UCSD-AML1 (cell line): ENCODE measurements at regions not wholly inside any gene's neighbourhood (a gene's known extent, or its start where the extent isn't known, plus 50 kb on each side); places are given as distances from the start of the nearest gene placed in this dataset.

Source experiments
- DNase-seq: peaks from one replicate; lab custom pipeline; 2025; ENCODE audit not compliant: unreplicated experiment; lab: John Stamatoyannopoulos, UW

- DNase-seq, result no peak
Observed at GRCh38 chr11:27907091-27907490, 200.9 kb downstream of the KIF18A start.

- DNase-seq, result no peak
Observed at GRCh38 chr11:27904358-27905055, 203.4 kb downstream of the KIF18A start.

DNA sequence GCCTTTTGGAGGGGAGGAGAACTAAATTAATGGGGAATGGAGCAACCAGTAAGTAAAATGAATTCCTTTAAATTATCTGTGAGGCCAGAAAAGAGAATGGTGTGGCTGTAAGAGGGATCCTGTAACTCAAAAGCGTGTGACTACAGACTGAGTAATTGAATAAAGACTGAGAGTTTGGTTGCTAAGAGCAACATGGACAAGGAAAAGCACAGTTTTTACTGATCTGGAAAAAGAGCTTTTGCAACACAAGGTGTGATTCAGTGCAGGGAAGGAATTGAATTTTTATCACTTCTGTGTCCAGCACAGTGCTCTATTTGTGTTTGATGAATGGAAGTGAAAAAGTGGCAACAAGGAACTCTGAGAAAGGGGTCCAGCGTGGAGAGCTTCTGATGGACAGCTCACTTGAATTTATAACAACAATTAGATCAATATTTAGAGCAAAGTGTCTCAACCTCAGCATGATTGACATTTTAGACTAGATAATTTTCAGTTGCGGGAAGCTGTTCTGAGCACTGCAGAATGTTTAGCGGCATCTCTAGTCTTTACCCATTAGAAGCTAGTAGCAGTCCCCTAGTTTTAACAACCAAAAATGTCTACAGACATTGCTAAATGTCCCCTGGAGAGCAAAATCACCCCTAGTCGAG is 202.8 kb upstream of the BDNF start:
- no peak for DNase-seq

DNA sequence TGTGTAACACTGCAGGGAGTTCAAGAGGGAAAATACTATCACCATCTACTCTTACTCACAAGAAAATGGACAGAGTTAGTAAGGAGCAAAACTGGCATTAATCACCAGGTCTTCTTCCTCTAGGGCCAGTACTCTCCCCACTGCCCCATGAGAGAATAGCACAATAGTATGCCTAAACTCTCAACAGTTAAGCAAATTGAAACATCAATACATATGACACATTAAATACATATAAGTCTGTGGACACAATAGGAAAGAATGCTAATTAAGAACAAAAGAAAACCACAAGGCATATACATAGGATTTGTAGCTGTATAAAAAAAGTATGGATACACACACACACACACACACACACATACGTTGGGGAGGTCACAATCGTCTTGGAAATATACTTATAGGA is 197.9 kb upstream of the BDNF start:
- no peak for DNase-seq

- no peak for DNase-seq
Observed at GRCh38 chr11:27896096-27896495, 195.8 kb upstream of the BDNF start.

- DNase-seq, result no peak
Observed at GRCh38 chr11:27894552-27894951, 194.3 kb upstream of the BDNF start.

DNA sequence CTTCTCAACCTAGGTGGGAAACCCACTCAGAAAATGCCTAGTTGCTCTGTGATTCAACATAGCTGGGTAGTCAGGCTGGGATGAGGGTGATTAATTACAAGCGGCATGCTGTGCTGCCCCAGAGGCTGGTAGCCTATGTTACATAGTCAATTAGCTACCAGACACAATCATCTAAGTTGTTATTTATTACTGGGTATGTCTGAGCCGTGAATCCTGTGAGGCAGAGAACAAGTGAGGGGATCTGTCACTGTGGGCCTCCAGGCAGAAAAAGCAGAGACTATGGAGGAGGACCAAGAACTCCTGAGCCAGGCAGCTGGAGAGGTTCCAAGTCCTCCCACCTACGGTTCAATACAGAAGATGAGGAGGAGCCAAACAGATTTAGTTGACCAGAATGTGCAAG is 186.6 kb upstream of the BDNF start:
- no peak for DNase-seq

- DNase-seq, result no peak
Observed at GRCh38 chr11:27882066-27882697, 181.9 kb upstream of the BDNF start.

GRCh38 chr11:27875831-27876775 is 175.8 kb upstream of the BDNF start:
- no peak for DNase-seq

- no peak for DNase-seq
Observed at GRCh38 chr11:27874998-27875830, 175.0 kb upstream of the BDNF start.

- no peak for DNase-seq
Observed at GRCh38 chr11:27873664-27874063, 173.4 kb upstream of the BDNF start.

DNA sequence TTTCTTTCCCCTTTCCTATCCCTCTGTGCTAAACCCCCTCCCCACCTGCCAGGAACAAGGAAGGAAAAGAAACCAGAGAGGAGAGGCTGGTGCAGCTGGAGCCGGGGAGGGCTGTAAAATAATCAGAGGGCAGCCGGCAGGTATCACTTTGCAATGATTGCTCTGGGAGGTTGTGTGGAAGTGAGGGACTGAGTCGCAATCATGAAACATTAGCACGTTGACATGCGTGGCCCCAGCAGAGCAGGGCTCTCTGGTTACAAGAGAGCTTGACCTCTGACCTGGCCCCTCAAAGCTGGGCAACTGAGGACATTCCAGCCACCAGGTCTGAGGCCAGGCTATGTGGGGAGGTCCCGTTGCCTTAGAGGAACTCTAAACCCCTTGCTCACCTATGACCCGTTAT is 170.8 kb upstream of the BDNF start:
- no peak for DNase-seq

DNA sequence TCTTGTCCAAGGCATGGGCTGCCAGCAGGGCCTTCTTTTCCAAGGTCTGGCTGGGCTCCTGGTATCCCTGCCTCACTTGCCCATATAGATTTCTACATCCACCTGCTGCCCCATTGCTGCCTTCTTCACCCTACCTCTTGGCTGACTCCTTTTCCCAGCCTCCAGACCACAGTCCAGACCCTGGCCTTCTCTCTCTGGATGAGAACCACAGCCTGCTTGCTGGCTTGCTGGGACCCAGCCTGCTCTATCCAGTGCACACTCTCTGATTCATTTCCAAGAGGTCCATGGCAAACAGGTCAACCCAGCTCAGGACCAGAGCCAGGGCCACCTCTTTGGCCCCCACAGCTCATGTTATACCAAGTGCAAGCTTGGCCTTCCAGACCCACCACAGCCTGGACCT is 169.4 kb upstream of the BDNF start:
- DNase-seq, result no peak

GRCh38 chr11:27868709-27869108 is 168.5 kb upstream of the BDNF start:
- no peak for DNase-seq

- no peak for DNase-seq
Observed at GRCh38 chr11:27868226-27868625, 168.0 kb upstream of the BDNF start.

DNA sequence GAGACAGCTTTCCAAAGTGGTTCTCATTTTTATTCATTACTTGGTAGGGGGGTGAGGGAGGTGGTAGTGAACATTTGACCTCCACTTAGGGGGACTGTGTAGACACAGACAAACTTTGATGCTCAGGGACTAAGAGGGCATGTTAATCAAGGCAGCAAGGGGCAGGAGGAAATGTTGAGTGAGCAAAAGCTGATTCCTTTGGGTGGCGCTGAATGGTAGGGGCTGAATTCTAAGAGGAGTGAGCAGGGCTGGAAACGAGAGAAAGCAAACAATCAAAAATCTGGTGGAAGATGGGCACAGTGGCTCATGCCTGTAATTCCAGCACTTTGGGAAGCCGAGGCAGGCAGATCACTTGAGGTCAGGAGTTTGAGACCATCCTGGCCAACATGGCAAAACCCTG is 164.8 kb upstream of the BDNF start:
- no peak for DNase-seq

DNA sequence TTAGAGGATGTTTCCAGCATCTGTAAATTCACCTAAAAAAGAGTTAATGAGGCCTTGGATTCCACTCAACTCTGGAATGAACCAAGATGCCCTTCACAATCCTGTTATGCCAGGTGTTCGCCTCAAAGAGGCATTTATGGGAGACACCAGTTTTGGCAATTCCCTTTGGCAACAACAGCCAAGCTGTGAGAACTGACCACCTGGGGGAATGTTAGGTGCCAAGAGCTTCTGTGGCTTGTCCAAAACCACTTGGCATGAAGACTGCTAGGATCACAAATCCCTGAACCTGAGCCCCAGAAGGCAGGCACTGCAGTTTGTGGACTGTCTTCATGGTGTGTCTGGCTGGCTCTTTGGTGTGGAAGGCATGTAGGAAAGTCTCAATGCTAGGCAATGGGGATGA is 164.4 kb upstream of the BDNF start:
- DNase-seq, result no peak

- no peak for DNase-seq
Observed at GRCh38 chr11:27864091-27864491, 163.8 kb upstream of the BDNF start.

DNA sequence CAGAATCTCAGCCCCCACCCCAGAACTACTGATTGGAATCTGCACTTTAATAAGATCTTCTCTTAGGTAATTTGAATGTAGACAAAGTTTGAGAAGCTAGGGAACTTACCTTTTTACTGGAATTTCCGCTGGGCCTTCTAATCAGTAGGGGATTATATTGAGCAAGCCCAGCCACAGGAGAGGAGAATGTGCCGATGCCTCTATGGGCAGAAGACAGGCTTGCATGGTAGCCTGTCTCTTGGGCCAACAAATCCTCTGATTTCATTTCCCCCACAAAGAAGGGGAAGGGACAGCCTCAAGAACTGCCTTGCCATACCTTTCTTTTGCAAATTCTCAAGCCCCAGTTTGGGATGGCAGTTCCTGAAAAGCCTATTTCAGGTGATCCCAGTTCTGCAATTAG is 163.4 kb upstream of the BDNF start:
- DNase-seq, result no peak

- no peak for DNase-seq
Observed at GRCh38 chr11:27861706-27862430, 161.6 kb upstream of the BDNF start.
